OCI-LY7 (cell line): ENCODE measurements at regions not wholly inside any gene's neighbourhood (a gene's known extent, or its start where the extent isn't known, plus 50 kb on each side); places are given as distances from the start of the nearest gene placed in this dataset.
"Not testable (repeated sequence)": the region's sequence is repeated elsewhere in the genome, so short reads cannot be mapped to it uniquely, and the experiment has no call there.

Source experiments
- BruUV-seq: library from RNA; stranded (reverse); fragments of 400-500 nt; replicated peaks from 2 replicates; lab custom pipeline; 2021; lab: Mats Ljungman, UMichigan
- CTCF ChIA-PET: fragments of 300-600 bp; sonication (Branson Sonifier 250); formaldehyde crosslinking; loops from one replicate; lab custom pipeline; 2022; ENCODE audit warnings: antibody characterized with exemption; ENCODE audit not compliant: unreplicated experiment; lab: Charles Lee
- POLR2A ChIA-PET: fragments of 300-600 bp; sonication (Branson Sonifier 250); formaldehyde crosslinking; loops from one replicate; lab custom pipeline; 2022; ENCODE audit warnings: antibody characterized with exemption; lab: Charles Lee
- DNase-seq: peaks from one replicate; pipeline ENCODE4 v3.0.0-alpha.2; 2015; ENCODE audit warnings: low spot score
- H2AFZ ChIP-seq: fragments of 200-600 bp; sonication (generic), shearing (Covaris generic); 2 replicates; pipeline ENCODE4 v1.6.1; 2014; ENCODE audit warnings: mild to moderate bottlenecking, antibody characterized with exemption, low read length, moderate library complexity
- H3K27ac ChIP-seq: fragments of 200-600 bp; sonication (generic); 2 replicates; pipeline ENCODE4 v1.5.1; 2014; ENCODE audit warnings: mixed run types, low read depth, mild to moderate bottlenecking, moderate library complexity, low read length, inconsistent platforms; ENCODE audit not compliant: poor library complexity, severe bottlenecking
- H3K36me3 ChIP-seq: fragments of 200-600 bp; sonication (generic); 2 replicates; pipeline ENCODE4 v1.6.1; 2014; ENCODE audit warnings: mild to moderate bottlenecking, antibody characterized with exemption, low read length, moderate library complexity, mixed read lengths; ENCODE audit not compliant: insufficient read depth
- H3K4me1 ChIP-seq: fragments of 200-600 bp; sonication (generic); 2 replicates; pipeline ENCODE4 v1.5.1; 2014; ENCODE audit warnings: mild to moderate bottlenecking, low read length; ENCODE audit not compliant: insufficient read depth, poor library complexity, severe bottlenecking
- H3K4me2 ChIP-seq: fragments of 200-600 bp; sonication (generic); 2 replicates; pipeline ENCODE4 v1.6.1; 2014; ENCODE audit warnings: mild to moderate bottlenecking, low read length
- H3K4me3 ChIP-seq: fragments of 200-600 bp; sonication (generic); 2 replicates; pipeline ENCODE4 v1.5.1; 2014; ENCODE audit warnings: mild to moderate bottlenecking, low read depth, low read length; ENCODE audit not compliant: poor library complexity, severe bottlenecking
- H3K79me2 ChIP-seq: fragments of 200-600 bp; sonication (generic); 2 replicates; pipeline ENCODE4 v1.6.1; 2016; ENCODE audit warnings: low read depth, mild to moderate bottlenecking, low read length, moderate library complexity, mixed read lengths; ENCODE audit not compliant: insufficient read depth
- H3K9me2 ChIP-seq: fragments of 200-600 bp; sonication (generic); 2 replicates; pipeline ENCODE4 v1.6.1; 2016; ENCODE audit warnings: mild to moderate bottlenecking, low read length, mixed read lengths; ENCODE audit not compliant: insufficient read depth
- H3K9me3 ChIP-seq: fragments of 200-600 bp; sonication (generic); 2 replicates; pipeline ENCODE4 v1.6.1; 2014; ENCODE audit warnings: mild to moderate bottlenecking, mixed run types, low read length, mixed read lengths
- H4K20me1 ChIP-seq: fragments of 200-600 bp; sonication (generic); 2 replicates; pipeline ENCODE4 v1.6.1; 2014; ENCODE audit warnings: mild to moderate bottlenecking, antibody characterized with exemption, low read length, moderate library complexity, mixed read lengths; ENCODE audit not compliant: insufficient read depth
- EZH2phosphoT487 ChIP-seq: fragments of 200-600 bp; sonication (generic); IDR thresholded peaks from 2 replicates; pipeline ENCODE4 v1.6.1; 2018; ENCODE audit warnings: low read depth, borderline replicate concordance, mild to moderate bottlenecking, mixed run types, antibody characterized with exemption, low read length, moderate library complexity, mixed read lengths
- intact Hi-C: fragments of 100-400 bp; cut with micrococcal nuclease; formaldehyde crosslinking; loops from one replicate; pipeline ENCODE4 v1.10.0; 2022; ENCODE audit not compliant: unreplicated experiment
- TF ChIP-seq, protein P1 (sequence below): fragments of 200-600 bp; sonication (generic); conservative IDR thresholded peaks from 2 replicates; pipeline ENCODE4 v1.5.1; 2014; ENCODE audit warnings: mild to moderate bottlenecking, antibody characterized with exemption, low read length, moderate library complexity, mixed read lengths

DNA sequence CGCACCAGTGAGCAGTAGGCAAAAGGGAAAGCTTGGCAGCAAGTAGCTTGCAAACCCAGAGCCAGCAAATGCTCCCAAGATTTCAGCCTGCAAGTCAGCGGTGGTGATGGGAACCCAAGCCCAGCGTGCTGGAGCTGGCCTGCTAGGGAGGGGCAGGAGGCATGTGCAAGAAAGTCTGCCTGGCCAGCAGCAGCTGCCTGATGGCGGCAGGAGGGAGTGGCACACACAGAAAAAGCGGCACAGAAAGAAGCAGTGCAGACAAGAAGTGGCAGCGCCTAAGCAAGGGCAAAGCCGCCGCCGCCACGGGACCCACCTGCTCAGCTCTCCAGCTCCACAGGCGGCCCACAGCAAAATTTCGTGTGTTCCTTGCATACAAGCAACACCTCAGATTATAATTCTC lies 1206.5 kb upstream of the PABPC4L start:
- Histone ChIP-seq H3K4me3 (no peak overlapping the region), H3K4me2 (no peak overlapping the region), H3K36me3 (no peaks in the 10 kb centered on the region), H3K79me2 (no peaks in the 10 kb centered on the region), H3K9me3 (no peaks in the 10 kb centered on the region), H2AFZ (no peak overlapping the region), H4K20me1 (no peaks in the 10 kb centered on the region), H3K9me2 (no peaks in the 10 kb centered on the region), H3K27ac (no peak overlapping the region), H3K4me1 (no peaks in the 10 kb centered on the region)
- DNase-seq, result no peak
- CTCF ChIA-PET, result no interaction called here
- POLR2A ChIA-PET, result interaction anchor here (0.7 kb wide), 1 partner anchor 15 kb away, joined by 3 read pairs; no protein-coding TSS in a partner anchor
- no TSS peak for BruUV-seq
- intact Hi-C loops, result no loop called here
- no peak for TF ChIP-seq EZH2phosphoT487
- TF ChIP-seq, protein P1, sequence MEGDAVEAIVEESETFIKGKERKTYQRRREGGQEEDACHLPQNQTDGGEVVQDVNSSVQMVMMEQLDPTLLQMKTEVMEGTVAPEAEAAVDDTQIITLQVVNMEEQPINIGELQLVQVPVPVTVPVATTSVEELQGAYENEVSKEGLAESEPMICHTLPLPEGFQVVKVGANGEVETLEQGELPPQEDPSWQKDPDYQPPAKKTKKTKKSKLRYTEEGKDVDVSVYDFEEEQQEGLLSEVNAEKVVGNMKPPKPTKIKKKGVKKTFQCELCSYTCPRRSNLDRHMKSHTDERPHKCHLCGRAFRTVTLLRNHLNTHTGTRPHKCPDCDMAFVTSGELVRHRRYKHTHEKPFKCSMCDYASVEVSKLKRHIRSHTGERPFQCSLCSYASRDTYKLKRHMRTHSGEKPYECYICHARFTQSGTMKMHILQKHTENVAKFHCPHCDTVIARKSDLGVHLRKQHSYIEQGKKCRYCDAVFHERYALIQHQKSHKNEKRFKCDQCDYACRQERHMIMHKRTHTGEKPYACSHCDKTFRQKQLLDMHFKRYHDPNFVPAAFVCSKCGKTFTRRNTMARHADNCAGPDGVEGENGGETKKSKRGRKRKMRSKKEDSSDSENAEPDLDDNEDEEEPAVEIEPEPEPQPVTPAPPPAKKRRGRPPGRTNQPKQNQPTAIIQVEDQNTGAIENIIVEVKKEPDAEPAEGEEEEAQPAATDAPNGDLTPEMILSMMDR, result no peak

- H3K79me2 ChIP-seq, H3K4me3 ChIP-seq, DNase-seq, BruUV-seq, H3K4me2 ChIP-seq, H3K9me3 ChIP-seq, POLR2A ChIA-PET, H4K20me1 ChIP-seq, CTCF ChIA-PET, H3K27ac ChIP-seq, H2AFZ ChIP-seq, H3K9me2 ChIP-seq, intact Hi-C loops, H3K4me1 ChIP-seq, H3K36me3 ChIP-seq: not testable (repeated sequence)
These were observed 1205.0 kb upstream of the PABPC4L start for GRCh38 chr4:135406597-135406996.

GRCh38 chr4:135385830-135386581 lies 1184.4 kb upstream of the PABPC4L start:
- Histone ChIP-seq H3K4me1 (no peaks in the 10 kb centered on the region), H3K9me2 (no peaks in the 10 kb centered on the region), H3K4me2 (no peak overlapping the region), H3K9me3 (no peaks in the 10 kb centered on the region), H3K27ac (no peak overlapping the region), H3K79me2 (no peaks in the 10 kb centered on the region), H4K20me1 (no peaks in the 10 kb centered on the region), H3K4me3 (no peak overlapping the region), H2AFZ (no peak overlapping the region), H3K36me3 (no peaks in the 10 kb centered on the region)
- intact Hi-C loops, result no loop called here
- BruUV-seq, result no TSS peak
- DNase-seq, result no peak
- POLR2A ChIA-PET, result interaction anchor here (0.7 kb wide), 1 partner anchor 28 kb away, joined by 3 read pairs; no protein-coding TSS in a partner anchor
- CTCF ChIA-PET, result no interaction called here
- TF ChIP-seq, protein P1, result no peak
- TF ChIP-seq EZH2phosphoT487, result no peak
